ENCODE measurements at regions not wholly inside any gene's neighbourhood (a gene's known extent, or its start where the extent isn't known, plus 50 kb on each side); places are given as distances from the start of the nearest gene placed in this dataset.

DNA sequence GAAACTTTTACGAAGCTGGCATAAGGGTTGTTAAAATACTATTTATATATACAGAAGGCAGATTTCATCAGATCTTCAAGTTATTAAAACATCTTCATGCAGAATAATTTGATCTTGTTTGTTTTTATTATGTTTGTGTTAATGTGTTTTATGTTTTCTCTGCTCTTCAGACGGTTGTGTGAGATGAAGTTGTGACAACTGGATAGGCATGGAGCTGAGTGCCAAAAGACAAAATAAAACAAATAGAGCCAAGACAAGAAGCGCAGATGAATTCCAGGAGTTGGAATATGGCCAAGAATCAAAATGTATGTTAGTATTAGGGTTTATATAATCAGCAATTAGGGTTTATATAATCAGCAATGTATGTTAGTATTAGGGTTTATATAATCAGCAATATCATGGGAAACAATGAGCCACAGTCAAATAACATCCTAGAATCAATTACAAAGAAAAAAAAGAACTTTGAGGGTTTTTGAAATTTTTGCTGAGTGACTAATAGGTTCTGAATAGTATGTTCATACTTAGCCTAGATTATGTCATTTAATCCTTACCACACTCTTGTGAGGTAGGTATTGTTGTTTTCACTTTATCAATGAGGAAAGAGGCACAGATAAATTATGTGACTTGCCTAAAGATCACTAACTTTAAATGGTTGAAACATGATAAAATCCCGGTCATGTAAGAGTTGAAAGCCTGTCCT lies 488.0 kb upstream of the STEAP1 start:
- Histone ChIP-seq H3K27ac (ENCODE audit: low read depth) (no peak overlapping the region), H3K4me2 (no peak overlapping the region), H4K20me1 (replicated peaks; ENCODE audit: insufficient read depth) (no peaks in the 10 kb centered on the region), H3K79me2 (replicated peaks; ENCODE audit: insufficient read depth) (no peaks in the 10 kb centered on the region), H3K36me3 (ENCODE audit: insufficient read depth) (no peaks in the 10 kb centered on the region), H3K27me3 (ENCODE audit: insufficient read depth) (no peaks in the 10 kb centered on the region), H2AFZ (no peak overlapping the region), H3K4me1 (ENCODE audit: insufficient read depth) (no peaks in the 10 kb centered on the region), H3F3A (replicated peaks; ENCODE audit: low read depth) (no peaks in the 10 kb centered on the region), H3K4me3 (no peak overlapping the region), H3K9me2 (ENCODE audit: insufficient read depth) (no peaks in the 10 kb centered on the region)
- Mint-ChIP-seq H3K27me3 (ENCODE audit: insufficient read depth, low read depth, poor library complexity) (no peaks in the 10 kb centered on the region), H3K9me3 (no peaks in the 10 kb centered on the region; the same call in 2 of the 3 replicates), H3K4me1 (no peaks in the 10 kb centered on the region), H3K36me3 (ENCODE audit: low read depth) (no peaks in the 10 kb centered on the region), H3K27ac (no peak overlapping the region), H3K4me3 (no peak overlapping the region)
- DNase-seq (ENCODE audit: low spot score), result no peak
- ATAC-seq, result no peak
- TF ChIP-seq EZH2 (IDR thresholded peaks at IDR 0.05; ENCODE audit: low read depth, unreplicated experiment) (no peak), ZNF331 (CRISPR knock-in tag; IDR thresholded peaks at IDR 0.05; ENCODE audit: low read depth) (no peak)
- TF ChIP-seq, protein P1, sequence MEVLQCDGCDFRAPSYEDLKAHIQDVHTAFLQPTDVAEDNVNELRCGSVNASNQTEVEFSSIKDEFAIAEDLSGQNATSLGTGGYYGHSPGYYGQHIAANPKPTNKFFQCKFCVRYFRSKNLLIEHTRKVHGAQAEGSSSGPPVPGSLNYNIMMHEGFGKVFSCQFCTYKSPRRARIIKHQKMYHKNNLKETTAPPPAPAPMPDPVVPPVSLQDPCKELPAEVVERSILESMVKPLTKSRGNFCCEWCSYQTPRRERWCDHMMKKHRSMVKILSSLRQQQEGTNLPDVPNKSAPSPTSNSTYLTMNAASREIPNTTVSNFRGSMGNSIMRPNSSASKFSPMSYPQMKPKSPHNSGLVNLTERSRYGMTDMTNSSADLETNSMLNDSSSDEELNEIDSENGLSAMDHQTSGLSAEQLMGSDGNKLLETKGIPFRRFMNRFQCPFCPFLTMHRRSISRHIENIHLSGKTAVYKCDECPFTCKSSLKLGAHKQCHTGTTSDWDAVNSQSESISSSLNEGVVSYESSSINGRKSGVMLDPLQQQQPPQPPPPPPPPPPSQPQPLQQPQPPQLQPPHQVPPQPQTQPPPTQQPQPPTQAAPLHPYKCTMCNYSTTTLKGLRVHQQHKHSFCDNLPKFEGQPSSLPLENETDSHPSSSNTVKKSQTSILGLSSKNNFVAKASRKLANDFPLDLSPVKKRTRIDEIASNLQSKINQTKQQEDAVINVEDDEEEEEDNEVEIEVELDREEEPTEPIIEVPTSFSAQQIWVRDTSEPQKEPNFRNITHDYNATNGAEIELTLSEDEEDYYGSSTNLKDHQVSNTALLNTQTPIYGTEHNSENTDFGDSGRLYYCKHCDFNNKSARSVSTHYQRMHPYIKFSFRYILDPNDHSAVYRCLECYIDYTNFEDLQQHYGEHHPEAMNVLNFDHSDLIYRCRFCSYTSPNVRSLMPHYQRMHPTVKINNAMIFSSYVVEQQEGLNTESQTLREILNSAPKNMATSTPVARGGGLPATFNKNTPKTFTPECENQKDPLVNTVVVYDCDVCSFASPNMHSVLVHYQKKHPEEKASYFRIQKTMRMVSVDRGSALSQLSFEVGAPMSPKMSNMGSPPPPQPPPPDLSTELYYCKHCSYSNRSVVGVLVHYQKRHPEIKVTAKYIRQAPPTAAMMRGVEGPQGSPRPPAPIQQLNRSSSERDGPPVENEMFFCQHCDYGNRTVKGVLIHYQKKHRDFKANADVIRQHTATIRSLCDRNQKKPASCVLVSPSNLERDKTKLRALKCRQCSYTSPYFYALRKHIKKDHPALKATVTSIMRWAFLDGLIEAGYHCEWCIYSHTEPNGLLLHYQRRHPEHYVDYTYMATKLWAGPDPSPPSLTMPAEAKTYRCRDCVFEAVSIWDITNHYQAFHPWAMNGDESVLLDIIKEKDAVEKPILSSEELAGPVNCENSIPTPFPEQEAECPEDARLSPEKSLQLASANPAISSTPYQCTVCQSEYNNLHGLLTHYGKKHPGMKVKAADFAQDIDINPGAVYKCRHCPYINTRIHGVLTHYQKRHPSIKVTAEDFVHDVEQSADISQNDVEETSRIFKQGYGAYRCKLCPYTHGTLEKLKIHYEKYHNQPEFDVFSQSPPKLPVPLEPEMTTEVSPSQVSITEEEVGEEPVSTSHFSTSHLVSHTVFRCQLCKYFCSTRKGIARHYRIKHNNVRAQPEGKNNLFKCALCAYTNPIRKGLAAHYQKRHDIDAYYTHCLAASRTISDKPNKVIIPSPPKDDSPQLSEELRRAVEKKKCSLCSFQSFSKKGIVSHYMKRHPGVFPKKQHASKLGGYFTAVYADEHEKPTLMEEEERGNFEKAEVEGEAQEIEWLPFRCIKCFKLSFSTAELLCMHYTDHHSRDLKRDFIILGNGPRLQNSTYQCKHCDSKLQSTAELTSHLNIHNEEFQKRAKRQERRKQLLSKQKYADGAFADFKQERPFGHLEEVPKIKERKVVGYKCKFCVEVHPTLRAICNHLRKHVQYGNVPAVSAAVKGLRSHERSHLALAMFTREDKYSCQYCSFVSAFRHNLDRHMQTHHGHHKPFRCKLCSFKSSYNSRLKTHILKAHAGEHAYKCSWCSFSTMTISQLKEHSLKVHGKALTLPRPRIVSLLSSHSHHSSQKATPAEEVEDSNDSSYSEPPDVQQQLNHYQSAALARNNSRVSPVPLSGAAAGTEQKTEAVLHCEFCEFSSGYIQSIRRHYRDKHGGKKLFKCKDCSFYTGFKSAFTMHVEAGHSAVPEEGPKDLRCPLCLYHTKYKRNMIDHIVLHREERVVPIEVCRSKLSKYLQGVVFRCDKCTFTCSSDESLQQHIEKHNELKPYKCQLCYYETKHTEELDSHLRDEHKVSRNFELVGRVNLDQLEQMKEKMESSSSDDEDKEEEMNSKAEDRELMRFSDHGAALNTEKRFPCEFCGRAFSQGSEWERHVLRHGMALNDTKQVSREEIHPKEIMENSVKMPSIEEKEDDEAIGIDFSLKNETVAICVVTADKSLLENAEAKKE (CRISPR knock-in tag; IDR thresholded peaks at IDR 0.05), result no peak
- TF ChIP-seq, protein P2, sequence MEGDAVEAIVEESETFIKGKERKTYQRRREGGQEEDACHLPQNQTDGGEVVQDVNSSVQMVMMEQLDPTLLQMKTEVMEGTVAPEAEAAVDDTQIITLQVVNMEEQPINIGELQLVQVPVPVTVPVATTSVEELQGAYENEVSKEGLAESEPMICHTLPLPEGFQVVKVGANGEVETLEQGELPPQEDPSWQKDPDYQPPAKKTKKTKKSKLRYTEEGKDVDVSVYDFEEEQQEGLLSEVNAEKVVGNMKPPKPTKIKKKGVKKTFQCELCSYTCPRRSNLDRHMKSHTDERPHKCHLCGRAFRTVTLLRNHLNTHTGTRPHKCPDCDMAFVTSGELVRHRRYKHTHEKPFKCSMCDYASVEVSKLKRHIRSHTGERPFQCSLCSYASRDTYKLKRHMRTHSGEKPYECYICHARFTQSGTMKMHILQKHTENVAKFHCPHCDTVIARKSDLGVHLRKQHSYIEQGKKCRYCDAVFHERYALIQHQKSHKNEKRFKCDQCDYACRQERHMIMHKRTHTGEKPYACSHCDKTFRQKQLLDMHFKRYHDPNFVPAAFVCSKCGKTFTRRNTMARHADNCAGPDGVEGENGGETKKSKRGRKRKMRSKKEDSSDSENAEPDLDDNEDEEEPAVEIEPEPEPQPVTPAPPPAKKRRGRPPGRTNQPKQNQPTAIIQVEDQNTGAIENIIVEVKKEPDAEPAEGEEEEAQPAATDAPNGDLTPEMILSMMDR (conservative IDR thresholded peaks at IDR 0.05; ENCODE audit: low read depth in 2 of 2), result no peak
